ENCODE measurements at regions not wholly inside any gene's neighbourhood (a gene's known extent, or its start where the extent isn't known, plus 50 kb on each side); places are given as distances from the start of the nearest gene placed in this dataset.

DNA sequence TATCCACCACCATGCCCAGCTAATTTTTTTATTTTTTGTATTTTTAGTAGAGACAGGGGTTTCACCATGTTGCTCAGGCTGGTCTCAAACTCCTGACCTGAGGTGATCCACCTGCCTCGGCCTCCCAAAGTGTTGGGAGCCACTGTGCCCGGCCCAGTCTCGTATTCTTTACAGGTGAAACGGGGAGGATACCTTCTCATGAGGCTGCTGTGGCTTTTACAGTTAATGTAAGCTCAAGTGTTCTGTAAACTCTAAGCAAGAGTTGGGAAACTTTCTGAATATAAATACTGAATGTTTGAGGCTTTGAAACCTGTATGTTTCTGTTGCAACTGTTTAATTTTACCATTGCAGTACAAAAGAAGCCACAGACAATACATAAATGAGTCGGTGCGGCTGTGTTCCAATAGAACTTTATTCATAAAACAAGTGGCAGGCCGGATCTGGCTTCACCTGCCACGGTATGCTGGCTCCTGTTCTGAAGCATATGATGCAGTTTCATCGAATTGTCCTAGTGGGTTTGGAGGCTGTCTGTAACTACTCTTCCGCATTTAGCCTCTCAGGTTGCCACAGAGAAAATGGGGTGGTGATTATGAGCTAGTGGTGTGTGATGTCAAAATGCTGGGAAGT, 192.5 kb upstream of the ZFP64 start:
- ATAC-seq (ENCODE audit: poor library complexity) (no peak), DNase-seq (no peak)
- Mint-ChIP-seq H3K4me1 (ENCODE audit: low read depth) (peaks cover 26% of the 10 kb centered on the region), H3K9me3 (peaks cover 2% of the 10 kb centered on the region), H3K4me3 (no peak overlapping the region), H3K27ac (no peak overlapping the region), H3K27me3 (no peaks in the 10 kb centered on the region), H3K36me3 (ENCODE audit: low read depth) (no peaks in the 10 kb centered on the region)
- TF ChIP-seq, protein P1, sequence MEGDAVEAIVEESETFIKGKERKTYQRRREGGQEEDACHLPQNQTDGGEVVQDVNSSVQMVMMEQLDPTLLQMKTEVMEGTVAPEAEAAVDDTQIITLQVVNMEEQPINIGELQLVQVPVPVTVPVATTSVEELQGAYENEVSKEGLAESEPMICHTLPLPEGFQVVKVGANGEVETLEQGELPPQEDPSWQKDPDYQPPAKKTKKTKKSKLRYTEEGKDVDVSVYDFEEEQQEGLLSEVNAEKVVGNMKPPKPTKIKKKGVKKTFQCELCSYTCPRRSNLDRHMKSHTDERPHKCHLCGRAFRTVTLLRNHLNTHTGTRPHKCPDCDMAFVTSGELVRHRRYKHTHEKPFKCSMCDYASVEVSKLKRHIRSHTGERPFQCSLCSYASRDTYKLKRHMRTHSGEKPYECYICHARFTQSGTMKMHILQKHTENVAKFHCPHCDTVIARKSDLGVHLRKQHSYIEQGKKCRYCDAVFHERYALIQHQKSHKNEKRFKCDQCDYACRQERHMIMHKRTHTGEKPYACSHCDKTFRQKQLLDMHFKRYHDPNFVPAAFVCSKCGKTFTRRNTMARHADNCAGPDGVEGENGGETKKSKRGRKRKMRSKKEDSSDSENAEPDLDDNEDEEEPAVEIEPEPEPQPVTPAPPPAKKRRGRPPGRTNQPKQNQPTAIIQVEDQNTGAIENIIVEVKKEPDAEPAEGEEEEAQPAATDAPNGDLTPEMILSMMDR (IDR thresholded peaks at IDR 0.05), result no peak
- Histone ChIP-seq H3K9me3 (ENCODE audit: control insufficient read depth in 1 of 2, insufficient read depth in 1 of 2, low read length in 2 of 2) (peaks cover 0 to 5% of the 10 kb centered on the region in 2 experiments), H3K4me3 (ENCODE audit: low read length) (no peak overlapping the region), H3K4me1 (ENCODE audit: insufficient read depth, low read length) (peaks cover 4% of the 10 kb centered on the region), H3K36me3 (ENCODE audit: insufficient read depth, low read length) (no peaks in the 10 kb centered on the region), H3K27me3 (ENCODE audit: control insufficient read depth in 1 of 2, insufficient read depth in 2 of 2, low read length in 2 of 2) (no peaks in the 10 kb centered on the region), H3K27ac (ENCODE audit: low read depth in 1 of 2, low read length in 2 of 2) (no peak overlapping the region)
- ChIA-PET CTCF (no interaction called here), POLR2A (interaction anchor here (0.6 to 6.1 kb wide), 2 partner anchors 27 to 76 kb away, joined by 3 to 39 read pairs; no protein-coding TSS in a partner anchor)
- intact Hi-C loops (cut with DNase I, micrococcal nuclease), result loop anchor here (5.0 to 10.0 kb wide), 2 partner anchors 43 to 69 kb away; no protein-coding TSS in a partner anchor

DNA sequence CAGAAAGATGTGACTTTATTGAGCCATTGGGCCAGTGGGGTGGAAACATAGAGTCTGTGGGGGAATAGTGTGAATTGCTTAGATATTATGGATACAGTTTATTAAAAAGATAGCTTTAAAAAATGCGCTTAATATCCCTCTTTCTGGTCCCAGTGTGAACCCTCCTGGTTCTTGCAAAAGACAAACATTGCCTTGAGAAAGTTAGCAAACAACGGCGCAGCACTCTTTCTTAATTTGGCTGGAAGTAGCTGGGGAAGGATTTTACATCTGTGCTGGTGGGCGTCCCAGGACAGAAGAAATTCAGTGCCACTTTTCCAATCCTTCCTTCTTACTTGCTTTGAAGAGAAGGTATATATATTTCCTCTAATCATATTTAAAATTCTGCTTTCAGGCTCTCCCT, 191.4 kb upstream of the ZFP64 start:
- peak overlapping the region; percentile 18 for H3K4me3 Mint-ChIP-seq
- H3K4me1 ChIP-seq (ENCODE audit: insufficient read depth, low read length), result peaks cover 4% of the 10 kb centered on the region
- H3K9me3 Mint-ChIP-seq, result peaks cover 2% of the 10 kb centered on the region
- POLR2A ChIA-PET, result interaction anchor here (0.7 to 6.1 kb wide), 2 partner anchors 11 to 28 kb away, joined by 4 to 39 read pairs; no protein-coding TSS in a partner anchor
- no peak for ATAC-seq (ENCODE audit: poor library complexity)
- H3K27me3 ChIP-seq (ENCODE audit: control insufficient read depth in 1 of 2, insufficient read depth in 2 of 2, low read length in 2 of 2), result no peaks in the 10 kb centered on the region
- DNase-seq, result no peak
- peaks cover 0 to 5% of the 10 kb centered on the region in 2 experiments for H3K9me3 ChIP-seq (ENCODE audit: control insufficient read depth in 1 of 2, insufficient read depth in 1 of 2, low read length in 2 of 2)
- H3K4me1 Mint-ChIP-seq (ENCODE audit: low read depth), result peaks cover 26% of the 10 kb centered on the region
- no peak overlapping the region for H3K4me3 ChIP-seq (ENCODE audit: low read length)
- H3K36me3 Mint-ChIP-seq (ENCODE audit: low read depth), result no peaks in the 10 kb centered on the region
- no peak overlapping the region for H3K27ac ChIP-seq (ENCODE audit: low read depth in 1 of 2, low read length in 2 of 2)
- H3K27ac Mint-ChIP-seq, result no peak overlapping the region
- intact Hi-C loops (cut with DNase I, micrococcal nuclease), result loop anchor here (5.0 to 10.0 kb wide), 2 partner anchors 44 to 68 kb away; no protein-coding TSS in a partner anchor
- H3K36me3 ChIP-seq (ENCODE audit: insufficient read depth, low read length), result no peaks in the 10 kb centered on the region
- H3K27me3 Mint-ChIP-seq, result no peaks in the 10 kb centered on the region
- TF ChIP-seq, protein P1 (IDR thresholded peaks at IDR 0.05), result no peak
- CTCF ChIA-PET, result interaction anchor here (0.7 kb wide), 1 partner anchor 9 kb away, joined by 3 read pairs; no protein-coding TSS in a partner anchor

DNA sequence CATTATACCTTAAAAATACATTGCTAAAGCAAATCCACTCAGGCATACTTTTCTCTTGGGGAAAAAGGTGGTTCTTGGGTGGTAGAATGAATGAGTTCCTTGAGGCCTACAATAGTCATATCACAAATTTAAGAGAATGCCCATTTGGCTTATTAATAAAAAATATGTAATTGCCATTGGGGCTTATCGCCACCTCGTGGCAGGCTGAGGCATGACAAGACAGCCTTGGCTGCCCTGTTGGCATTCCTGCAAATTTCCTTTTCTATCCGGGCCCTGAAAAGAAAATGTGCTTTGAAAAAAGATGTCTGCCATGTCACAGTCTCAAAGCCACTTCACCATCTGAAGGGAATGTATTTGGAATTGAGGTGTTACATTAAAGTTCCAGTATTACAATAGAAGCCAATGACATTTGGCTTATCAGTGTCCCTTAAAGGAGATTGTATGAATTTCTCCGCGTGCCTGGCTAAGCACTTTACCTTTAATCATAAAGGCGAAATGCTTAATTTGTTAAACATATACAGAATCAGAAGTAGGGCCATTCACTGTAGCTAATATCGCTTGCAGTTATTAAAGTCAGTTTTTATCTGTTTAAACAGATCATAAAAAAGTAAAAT, 188.3 kb upstream of the ZFP64 start:
- CTCF ChIA-PET, result no interaction called here
- Histone ChIP-seq H3K9me3 (ENCODE audit: control insufficient read depth in 1 of 2, insufficient read depth in 1 of 2, low read length in 2 of 2) (peaks cover 0 to 5% of the 10 kb centered on the region in 2 experiments), H3K36me3 (ENCODE audit: insufficient read depth, low read length) (no peaks in the 10 kb centered on the region), H3K27me3 (ENCODE audit: control insufficient read depth in 1 of 2, insufficient read depth in 2 of 2, low read length in 2 of 2) (no peaks in the 10 kb centered on the region), H3K4me1 (ENCODE audit: insufficient read depth, low read length) (peaks cover 4% of the 10 kb centered on the region), H3K27ac (ENCODE audit: low read depth in 1 of 2, low read length in 2 of 2) (no peak overlapping the region), H3K4me3 (ENCODE audit: low read length) (no peak overlapping the region)
- no peak for ATAC-seq (ENCODE audit: poor library complexity)
- peak in 12 of 14 experiments; percentile 9 to 60 (median 26) for DNase-seq
- Mint-ChIP-seq H3K36me3 (ENCODE audit: low read depth) (no peaks in the 10 kb centered on the region), H3K9me3 (no peaks in the 10 kb centered on the region), H3K27ac (no peak overlapping the region), H3K27me3 (no peaks in the 10 kb centered on the region), H3K4me3 (no peak overlapping the region), H3K4me1 (ENCODE audit: low read depth) (peaks cover 26% of the 10 kb centered on the region)
- TF ChIP-seq, protein P1 (IDR thresholded peaks at IDR 0.05), result peak; percentile 95
- POLR2A ChIA-PET, result interaction anchor here (0.6 to 6.1 kb wide), 2 partner anchors 31 to 1529 kb away, joined by 3 to 39 read pairs; no protein-coding TSS in a partner anchor
- intact Hi-C loops (cut with DNase I, micrococcal nuclease), result loop anchor here (5.0 to 10.0 kb wide), 4 partner anchors 47 to 135 kb away; no protein-coding TSS in a partner anchor
